ENCODE measurements at regions not wholly inside any gene's neighbourhood (a gene's known extent, or its start where the extent isn't known, plus 50 kb on each side); places are given as distances from the start of the nearest gene placed in this dataset.
"Not testable (repeated sequence)": the region's sequence is repeated elsewhere in the genome, so short reads cannot be mapped to it uniquely, and the experiment has no call there.

DNA sequence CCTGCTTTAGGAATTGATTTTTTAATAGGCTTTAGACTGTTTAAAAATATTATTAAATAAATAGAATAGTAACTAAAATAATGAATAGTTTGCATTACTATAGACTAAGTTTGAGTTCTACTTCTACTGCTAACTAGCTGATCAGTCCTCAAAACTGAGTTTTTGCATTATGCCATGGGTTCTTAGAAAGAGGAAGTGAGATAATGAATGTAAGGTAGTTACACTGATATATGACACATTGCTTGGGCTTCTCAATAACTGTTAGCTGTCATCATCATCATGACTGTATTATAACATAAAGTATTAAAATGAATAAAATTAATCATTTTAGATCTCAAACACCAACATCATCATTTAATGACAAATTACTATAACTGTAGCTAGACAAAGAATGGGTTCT, 949.7 kb downstream of the TRHDE start:
- DNase-seq, result no peak

- DNase-seq, result no peak
Observed at GRCh38 chr12:73225371-73225937, 953.3 kb downstream of the TRHDE start.

DNA sequence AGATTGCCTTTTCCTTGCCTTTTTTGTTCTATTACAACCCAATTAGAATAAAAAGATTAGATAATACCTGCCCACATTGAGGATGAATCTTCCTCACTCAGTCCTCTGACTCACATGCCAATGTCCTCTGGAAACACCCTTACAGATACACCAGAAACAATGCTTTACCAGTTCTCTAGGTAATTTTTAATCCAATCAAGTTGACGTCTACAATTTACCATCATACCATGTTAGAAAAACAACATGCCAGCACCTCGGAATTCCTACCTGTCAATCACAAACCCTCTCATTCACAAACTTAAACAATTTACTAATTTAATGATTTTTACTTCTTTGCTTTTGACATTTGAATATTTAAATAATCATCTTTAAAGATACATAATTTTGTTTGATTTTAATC, 953.8 kb downstream of the TRHDE start:
- no peak for DNase-seq

GRCh38 chr12:73226593-73226992, 954.4 kb downstream of the TRHDE start:
- DNase-seq, result no peak

DNA sequence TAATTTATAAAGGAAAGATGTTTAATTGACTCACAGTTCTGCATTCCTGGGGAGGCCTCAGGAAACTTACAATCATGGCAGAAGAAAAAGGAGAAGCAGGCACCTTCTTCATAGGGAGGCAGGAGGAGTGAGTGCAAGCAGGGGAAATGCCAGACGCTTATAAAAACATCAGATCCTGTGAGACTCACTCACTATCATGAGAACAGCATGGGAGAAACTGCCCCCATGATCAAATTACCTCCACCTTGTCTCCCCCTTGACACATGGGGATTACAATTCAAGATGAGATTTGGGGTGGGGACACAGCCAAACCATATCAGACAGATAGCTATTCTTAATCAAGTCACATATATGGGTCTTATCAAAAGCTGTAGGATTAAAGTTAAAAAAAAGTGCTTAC, 956.7 kb downstream of the TRHDE start:
- DNase-seq, result not testable (repeated sequence)

DNA sequence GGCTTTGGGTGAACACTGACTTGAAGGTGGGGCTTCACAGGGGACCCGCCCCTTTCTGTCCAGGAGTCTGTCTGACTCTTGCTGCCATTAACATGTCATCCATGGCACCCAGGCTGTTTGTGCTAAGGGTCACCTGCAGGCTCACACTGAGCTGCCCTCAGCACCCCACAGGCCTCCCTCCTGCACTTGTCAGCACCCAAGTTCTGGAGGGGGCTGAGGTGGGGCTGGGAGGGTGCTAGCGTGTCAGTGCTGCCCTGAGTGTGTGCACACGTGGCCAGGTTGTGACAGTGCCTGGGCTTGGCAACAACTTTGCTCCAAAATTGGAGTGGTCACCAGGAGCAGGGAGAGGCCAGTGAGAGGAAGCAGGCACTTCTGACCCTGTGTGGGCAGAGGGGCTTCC, 963.2 kb downstream of the TRHDE start:
- DNase-seq, result no peak

DNA sequence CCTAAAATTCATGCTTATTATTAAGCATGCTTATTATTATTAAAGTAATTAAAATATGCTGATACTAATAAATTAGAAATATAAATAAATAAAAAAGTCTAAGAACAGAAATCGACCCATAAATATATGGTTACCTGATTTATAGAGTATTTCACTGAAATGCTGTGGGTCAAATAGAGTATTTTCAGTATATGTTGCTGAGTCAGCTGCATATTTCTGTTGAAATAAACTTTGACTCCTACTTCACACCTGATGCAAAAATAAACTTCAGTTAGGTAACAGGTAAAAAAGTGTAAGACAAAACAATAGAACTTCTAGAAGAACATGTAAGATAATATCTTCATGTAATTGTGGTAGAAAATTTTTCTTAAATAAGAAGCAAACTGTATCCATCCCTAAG, 967.9 kb downstream of the TRHDE start:
- no peak for DNase-seq

- no peak for DNase-seq
Observed at GRCh38 chr12:73262788-73263381, 990.7 kb downstream of the TRHDE start.

DNA sequence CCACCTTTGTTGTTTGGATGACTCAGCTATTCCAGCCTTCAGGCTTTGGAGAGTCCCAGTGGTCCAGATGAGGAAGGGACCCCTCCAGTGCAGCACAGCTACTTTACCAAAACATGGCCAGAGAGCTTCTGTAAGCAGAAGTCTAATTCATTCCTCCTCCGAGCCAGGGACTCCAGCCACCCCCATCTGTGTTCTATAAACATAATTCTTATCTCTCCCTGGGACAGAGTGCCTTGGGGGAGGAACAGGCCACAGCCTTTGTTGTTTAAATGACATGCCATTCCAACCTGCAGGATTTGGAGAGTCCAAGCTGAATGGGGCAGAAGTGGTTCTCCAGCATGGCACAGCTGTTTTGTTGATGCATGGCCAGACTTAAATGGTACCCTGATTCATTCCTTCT, 994.0 kb downstream of the TRHDE start:
- DNase-seq, result no peak

- no peak for DNase-seq
Observed at GRCh38 chr12:73274976-73275375, 1002.8 kb downstream of the TRHDE start.

GRCh38 chr12:73277971-73278370, 1005.8 kb downstream of the TRHDE start:
- no peak for DNase-seq

- no peak for DNase-seq
Observed at GRCh38 chr12:73301530-73301929, 1029.4 kb downstream of the TRHDE start.

DNA sequence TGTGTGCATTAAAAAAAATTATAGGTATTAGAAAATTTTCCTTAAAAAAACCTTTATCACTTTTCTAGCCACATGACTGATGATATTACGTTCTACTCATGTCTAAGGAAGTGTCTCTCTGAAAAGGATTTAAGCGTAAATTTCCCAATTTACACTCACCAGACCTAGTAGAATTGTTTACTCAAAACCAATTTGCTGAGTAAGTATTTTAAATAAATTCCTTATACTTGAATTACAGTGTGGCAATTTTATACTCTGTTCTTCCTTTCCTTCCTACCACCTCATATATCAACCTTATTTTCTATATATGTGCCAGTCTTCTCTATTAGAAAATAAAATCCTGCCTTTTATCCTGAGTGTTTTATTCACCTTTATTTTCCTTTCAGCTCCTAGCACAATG, 1035.1 kb downstream of the TRHDE start:
- no peak for DNase-seq

- DNase-seq, result no peak
Observed at GRCh38 chr12:73308079-73308478, 1035.9 kb downstream of the TRHDE start.

DNA sequence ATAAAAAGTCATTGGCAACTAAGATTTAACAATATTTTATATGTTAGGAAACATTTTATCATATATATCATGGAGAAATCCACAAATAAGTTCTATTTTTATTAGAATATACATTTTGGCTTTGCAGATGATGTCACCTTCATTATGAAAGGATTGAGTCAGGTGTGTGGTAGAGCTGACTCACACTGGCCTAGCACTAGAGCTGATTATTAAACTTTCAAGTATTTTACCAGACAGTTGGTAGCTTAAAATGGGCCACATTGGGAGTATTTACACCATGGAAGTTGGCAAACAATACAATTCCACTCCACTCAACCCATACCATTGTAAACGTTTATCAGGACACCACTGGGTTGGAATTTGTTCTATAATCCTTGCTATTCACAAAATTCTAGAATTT, 1036.6 kb downstream of the TRHDE start:
- DNase-seq, result no peak

DNA sequence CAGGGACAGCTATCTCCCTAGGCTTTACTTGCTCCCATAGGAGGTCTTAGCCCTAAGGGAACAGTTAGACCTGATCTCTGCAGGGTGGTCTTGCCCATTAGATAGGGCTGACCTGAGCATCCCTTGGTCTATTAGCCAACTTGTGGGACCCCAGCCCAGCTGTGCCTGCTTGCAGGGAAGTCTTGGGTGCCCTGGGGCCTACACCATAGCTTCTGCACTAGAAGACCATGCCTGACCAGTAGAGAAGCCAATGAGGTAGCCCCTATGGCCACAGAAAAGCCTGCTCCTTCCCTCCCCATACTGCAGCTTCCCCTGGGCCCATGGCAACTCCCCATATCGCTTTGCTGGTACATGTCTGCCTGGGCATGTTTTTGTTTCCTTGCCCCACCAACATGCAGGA, 1049.1 kb downstream of the TRHDE start:
- no peak for DNase-seq

GRCh38 chr12:73321776-73322175, 1049.6 kb downstream of the TRHDE start:
- no peak for DNase-seq

DNA sequence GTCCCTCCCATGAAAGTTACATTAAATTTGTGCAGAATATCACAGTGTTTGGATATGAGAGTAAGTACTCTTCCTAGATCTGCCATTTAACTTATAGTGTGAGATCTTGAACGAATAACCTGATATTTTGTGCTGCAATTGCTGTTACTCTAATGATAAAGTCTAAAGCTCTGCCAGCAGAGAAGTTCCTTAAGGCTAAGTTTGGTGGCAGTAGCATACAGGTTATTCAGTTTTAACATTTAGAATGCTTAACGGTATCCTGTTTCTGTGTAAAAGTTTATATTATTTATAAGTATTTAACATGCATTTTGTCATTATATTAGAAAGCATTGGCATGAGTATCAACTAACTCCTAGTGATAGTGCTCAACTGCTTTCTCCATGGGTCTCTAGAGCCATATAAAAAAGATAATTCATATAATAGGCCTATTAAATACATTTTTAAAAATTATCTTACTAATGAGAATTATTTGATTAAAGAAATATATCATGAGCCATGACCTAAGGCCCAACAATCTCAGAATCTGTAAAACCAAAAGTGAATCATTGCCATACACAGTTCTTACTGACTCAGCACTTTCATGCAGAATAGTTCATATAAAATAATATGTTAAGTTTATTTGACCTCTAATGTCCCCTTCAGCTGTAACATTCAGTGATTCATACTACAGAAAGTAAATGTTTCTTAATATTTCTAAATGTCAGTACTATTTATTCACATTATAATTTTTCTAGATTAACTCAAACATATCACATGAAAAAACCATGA, 1058.6 kb downstream of the TRHDE start:
- no peak for DNase-seq

DNA sequence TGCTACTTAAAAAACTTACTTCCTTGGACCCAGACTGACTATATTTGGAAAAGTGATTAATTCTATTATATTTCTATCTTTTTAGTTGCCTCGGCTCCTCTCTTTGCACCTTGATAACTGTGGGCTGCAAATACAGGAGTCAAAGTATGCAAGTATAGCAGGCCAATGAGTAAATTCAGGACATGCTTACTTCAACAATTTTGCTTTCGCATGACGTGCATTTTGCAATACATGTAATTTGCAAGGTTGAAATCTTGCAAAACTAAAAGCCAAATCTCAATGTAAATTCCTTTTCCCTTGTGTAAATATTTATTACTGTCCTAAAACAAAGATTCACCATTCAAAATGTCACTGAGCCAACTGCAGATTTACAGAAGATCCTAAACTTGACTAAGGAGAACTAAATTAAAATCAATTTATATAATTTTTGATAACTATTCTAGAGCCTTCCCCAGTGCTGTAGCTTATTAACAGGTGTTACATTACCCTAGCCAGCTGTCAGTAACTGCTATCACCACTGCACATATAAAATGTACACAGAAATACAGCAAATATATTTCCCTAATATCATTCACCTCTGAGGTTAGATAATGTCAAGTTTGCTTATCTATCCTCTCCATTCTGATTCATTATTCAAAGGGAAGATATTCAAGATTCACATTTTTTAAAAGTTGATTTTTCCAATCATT, 1069.5 kb downstream of the TRHDE start:
- no peak for DNase-seq

DNA sequence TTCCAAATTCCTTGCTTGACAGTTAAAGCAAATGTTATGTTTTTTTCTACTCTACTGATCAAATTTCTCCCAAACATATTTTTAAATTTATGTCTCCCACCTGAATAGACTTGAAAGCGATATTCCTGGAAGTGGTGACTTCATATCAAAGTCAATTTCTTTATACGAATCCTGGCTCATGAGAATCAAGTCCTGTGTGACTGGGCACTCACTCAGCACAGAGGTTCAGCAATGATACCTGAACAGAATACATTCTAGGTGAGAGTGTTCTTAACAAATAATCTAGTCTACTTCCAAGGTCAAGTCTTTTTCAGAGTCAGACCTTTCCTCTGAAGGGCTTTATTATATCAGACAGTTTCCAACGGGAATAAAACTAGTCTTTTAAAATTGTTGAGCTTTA, 1070.6 kb downstream of the TRHDE start:
- no peak for DNase-seq

DNA sequence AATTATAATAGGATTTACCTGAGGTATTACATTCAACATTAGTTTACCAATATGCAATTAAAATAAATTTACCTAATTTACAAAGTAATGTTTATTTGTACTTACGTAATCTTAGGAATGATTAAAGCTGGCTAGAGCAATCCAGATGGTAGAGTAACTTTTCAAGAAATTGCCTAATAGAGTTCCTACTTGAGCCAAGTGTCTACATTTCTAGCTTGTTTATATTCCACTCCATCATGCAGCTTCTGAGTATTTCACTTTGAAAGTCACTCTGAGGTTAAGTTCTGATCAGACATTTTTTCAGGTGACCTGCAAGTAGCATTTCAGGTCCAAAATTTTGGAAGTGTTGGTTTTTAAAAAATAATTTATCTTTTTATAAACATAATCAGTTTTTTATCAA, 1080.7 kb downstream of the TRHDE start:
- no peak for DNase-seq

GRCh38 chr12:73361156-73361863, 1089.1 kb downstream of the TRHDE start:
- DNase-seq, result no peak

- DNase-seq, result no peak
Observed at GRCh38 chr12:73361864-73362230, 1089.7 kb downstream of the TRHDE start.

Data from NCI-H446 (cell line).